HG03571 (cell line): ENCODE measurements at regions not wholly inside any gene's neighbourhood (a gene's known extent, or its start where the extent isn't known, plus 50 kb on each side); places are given as distances from the start of the nearest gene placed in this dataset.

Experiments used
- ATAC-seq: cut with Tn5 transposase; IDR thresholded peaks from one replicate; pipeline ENCODE4 v1.9.1; 2021; ENCODE audit not compliant: unreplicated experiment

DNA sequence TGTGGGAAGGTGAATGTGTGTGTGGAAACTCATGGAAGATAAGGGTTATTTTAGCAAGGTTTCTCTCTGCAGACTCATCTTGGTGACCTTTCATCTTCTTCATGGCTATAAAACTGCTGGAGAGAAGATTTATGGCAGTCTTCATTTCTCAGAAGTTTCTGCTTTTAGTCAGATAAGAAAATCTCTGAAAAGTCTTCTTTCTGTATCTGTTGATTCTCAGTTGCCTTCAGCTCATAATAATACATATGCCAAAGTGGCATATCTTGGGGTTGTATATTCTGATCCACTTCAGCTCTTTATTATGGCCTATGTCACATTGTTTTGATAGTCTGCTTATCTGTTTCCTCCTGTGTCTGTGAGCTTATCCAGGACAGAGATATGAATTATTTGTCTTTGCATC lies 143.3 kb upstream of the TMTC4 start:
- ATAC-seq, result no peak

DNA sequence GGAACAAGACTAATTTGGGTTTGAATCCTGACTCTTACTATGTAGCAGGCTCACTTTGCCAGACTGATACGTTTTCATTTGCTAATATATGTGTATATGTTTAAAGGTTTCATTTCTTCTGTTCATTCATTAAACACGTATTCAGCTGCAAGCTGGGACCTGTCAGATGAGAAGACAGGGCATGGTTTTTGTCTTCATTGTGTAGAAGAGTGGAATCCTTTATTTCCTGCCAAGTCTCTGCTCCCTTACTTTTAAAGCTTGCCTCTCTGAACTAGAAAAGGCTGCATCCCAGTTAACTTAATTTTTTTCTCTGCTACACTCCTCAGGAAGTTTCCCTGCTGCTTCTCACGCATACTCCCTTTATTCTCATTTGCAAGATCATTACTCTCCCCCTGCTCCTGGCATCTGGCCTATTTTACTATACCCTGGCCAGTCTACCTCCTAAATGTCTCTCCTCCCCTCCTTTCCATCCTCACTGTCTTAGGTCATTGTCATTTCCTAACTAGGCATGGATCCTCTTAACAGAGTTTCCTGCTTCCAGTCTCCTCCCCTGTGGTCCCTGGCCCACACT lies 141.0 kb upstream of the TMTC4 start:
- ATAC-seq, result no peak

DNA sequence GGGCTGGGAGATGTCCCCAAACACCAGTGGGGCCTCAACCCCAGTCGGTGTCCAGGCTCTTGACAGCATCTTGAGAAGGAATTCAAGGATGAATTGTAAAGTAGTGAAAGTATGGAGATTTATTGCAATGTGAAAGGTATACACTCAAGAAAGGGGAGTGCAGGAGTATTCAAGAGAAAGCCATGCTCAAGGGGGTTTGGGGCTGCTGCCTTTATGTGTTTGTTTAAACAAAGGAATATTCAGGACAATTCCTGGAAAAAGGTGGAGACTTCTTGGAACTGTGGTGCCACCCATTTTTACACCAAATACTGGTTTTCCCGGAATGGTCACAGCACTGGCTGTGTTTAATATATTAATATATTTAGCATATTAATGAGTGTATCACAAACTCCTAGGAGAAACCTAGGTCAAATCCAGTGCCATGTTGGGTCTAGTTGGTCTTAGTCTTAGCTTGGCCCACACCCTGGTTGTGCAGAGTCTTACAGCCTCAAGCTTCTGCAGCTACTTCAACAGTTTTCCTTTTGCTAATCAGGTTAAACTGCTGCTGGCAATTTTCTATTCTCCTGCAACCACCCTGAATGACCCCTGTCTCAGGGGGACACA lies 138.5 kb upstream of the TMTC4 start:
- ATAC-seq, result no peak

DNA sequence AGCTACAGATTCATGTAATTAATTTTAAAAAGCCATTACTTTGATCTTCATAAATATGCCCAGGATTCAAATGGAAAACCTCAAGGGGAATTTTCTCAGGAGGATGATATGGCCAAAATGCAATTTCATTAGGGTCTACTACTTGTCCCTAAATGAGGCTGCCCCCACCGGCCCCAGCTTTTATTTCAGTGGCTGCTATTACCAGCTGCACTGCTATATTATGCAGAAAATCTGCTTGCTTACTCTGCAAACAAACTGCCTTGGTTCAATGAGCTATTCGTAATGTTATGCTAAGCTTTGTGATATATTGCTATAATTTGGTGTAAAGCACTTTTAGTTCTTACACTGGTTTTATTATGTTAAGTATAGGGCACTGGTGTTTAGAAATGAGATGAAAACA lies 137.3 kb upstream of the TMTC4 start:
- ATAC-seq, result no peak

DNA sequence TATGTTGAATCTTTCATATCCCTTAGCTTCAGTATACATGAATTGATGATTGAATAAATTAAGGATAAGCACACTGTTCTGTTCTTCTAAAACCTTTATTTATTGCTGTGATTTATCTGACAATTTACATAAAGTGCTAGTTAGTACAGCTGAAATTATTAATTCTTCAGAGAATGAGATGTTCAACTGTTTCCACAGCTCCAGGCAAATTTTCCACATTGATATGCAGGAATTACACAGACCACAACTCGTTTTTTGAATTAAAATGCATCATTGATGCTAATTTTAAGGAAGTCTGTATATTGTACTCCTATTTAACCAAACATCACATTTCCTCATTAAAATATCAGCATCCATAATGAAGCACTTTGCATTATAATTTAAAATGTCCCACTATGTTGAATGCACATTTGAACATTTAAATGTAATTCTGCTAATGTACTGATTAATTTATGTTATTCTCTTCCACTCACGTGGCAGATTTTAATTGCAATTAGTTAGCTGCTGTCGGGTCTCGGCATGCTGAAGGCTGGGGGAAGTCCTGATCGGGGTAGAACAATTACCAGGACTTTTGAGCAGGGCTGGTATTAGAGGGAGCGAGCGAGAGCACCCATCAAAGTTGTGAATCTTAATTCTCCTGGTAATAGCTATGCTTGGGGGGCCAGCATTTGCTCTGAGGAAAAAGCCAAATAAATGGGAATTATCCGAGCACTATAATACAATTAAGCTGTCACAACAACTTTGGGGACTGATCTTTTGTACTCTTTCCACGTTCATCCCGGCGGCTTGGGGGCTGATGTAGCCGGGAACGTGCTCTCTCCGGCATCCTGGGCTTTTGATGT lies 136.7 kb upstream of the TMTC4 start:
- ATAC-seq, result no peak

DNA sequence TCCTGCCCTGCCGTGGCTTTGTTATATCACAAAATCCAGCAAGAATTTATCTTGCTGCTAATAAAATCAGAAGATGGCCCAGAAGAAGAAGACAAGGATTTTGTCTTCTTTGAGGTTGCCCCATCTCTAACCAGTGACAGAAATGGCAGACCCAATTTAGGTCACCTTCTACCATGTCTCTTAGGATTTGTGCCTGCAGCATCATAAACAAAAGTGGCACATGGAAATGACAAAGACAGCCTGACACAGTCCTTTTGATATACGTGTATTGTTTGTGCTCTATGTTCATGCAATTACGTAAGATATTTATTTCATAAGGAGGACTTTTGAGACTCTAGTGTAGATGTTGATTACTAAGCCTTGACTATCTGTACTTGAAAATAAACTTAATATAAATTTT lies 135.9 kb upstream of the TMTC4 start:
- ATAC-seq, result no peak

DNA sequence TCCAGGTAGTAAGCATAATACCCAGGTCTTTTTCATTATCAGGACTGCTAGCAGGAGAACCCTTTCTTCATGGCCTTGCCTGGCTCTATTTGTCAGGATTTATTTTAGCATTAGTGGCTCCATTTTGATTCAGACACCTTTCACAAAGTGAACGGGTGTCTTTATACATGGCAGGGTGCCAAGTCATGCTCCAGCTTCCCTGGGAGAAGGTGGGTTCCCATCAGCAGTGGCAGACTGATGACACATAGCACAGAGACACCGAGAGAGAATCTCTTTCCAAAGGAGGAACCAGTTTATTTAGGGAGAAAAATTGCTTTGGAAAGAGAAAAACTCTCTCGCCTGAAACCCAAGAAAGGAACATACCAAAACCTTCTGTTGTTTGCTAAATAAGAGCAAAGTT lies 135.3 kb upstream of the TMTC4 start:
- ATAC-seq, result no peak

DNA sequence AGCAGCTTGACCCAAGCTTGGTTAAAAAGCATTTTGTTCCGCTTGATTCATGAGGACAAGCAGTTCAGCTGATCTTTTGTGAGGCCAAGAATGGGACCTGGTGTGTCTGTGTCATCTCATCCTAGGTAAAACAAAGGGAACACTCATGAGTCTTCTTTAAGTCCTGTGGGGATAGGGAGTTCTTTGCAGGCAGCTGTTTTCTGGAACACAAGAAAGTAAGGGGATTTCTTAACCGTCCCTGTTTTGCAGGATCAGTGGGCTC lies 134.5 kb upstream of the TMTC4 start:
- ATAC-seq, result no peak

DNA sequence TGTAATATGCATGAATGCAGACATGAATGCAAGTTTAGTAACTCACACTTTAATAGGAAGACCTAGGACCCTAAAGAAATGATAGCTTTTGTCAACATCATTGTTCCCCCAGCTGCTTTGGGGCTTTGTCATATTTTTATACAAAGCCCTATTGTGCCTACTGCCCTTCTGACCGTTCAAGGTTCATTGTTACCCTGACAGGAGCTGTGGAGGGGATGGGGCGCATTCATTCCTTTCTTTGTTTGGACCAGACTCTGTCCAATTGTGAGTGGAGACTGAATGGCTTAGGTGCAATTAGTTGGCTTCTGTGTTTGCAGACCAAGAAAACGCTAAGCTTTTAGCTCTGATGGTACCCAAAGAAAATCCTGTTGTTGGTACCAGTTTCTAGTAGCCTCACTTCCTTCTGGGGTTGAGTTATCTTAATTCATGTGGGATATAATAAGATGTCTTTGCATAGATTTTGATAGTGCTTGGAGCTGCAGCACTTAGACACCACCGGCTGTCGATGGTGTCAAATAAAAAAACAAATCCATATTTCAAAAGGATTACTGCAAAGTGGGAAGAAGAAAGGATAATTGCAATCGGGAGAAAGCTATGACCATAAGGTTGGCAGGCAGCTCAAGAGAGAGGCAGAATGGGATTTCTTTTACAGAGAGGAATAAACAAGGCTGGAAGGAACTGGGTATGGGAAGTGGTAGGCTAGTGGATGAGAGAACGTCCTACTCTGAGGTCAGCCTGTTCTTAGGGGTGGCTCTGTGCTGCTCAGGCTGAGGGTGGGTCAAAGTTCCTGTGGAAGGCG lies 133.9 kb upstream of the TMTC4 start:
- ATAC-seq, result no peak

DNA sequence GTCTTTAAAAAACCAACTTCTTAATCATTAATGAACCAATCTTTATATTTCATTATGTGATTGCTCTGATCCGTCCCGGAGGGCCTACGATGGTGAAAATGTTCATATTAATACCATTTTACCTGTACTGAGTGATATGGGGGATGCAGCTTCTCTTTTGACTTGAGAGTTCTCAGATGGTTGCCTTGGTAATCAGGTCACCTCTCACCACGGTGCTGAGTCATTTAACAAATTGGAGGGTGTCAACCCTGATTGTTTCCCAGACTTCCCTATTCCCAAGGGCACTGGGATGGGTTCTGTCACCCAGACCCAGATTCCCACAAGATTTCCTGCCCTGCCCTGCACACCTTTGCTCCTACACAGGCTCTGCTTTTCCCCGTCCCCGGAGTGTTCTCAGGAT lies 128.5 kb upstream of the TMTC4 start:
- ATAC-seq, result no peak

DNA sequence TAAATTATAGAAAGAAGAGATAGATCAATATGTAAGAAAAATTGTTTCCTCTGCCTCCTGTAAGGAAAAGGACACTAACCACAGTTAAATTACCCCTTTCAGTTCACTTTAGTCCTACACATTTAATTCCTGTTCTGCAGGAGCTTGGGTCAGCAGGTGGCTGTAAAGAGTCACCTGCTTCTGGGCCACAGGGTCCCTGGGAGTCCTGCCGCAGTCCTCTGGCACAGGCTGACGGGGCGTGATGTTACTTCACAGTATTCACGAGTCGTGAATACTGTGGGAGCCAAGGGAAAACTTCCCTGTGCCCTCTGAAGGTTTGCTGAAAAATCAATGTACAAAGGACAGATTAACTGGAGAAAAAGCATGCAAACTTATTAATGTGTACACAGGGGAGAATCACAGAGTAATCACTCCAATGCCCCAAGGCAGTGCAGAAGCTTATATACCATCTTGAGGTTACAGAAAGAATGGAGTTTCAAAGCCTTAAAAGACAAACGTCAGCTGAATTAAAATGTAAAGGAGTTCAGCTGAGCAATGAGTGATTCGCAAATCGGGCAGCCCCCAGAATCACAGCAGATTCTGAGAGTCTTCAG lies 125.8 kb upstream of the TMTC4 start:
- ATAC-seq, result no peak

DNA sequence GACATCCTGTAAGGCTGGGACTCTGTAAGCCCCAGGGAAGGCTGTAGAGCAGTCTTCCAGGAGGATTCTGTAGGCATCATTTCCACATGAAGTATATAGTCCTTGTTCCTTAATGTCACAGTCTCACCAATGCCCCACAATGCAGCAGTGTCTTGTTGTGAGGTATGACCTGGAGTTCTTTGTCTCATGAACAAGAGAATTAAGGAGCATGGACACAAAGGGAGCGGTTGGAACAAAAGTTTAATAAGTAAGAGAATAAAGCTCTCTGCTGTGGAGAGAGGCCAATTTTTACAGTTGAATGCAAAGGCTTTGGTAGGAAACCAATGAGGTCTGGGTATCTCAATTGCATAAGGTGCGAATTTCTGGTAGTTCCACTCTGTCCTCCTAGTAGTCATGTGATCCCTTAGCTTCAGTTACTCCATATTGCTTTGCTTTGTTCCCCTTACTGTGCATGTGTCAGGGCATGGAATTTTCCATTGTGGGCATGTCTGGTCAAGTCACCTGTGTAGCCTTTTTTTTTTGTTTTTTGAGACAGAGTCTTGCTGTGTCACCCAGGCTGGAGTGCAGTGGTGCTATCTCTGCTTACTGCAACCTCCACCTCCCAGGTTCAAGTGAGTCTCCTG lies 124.3 kb upstream of the TMTC4 start:
- ATAC-seq, result no peak

DNA sequence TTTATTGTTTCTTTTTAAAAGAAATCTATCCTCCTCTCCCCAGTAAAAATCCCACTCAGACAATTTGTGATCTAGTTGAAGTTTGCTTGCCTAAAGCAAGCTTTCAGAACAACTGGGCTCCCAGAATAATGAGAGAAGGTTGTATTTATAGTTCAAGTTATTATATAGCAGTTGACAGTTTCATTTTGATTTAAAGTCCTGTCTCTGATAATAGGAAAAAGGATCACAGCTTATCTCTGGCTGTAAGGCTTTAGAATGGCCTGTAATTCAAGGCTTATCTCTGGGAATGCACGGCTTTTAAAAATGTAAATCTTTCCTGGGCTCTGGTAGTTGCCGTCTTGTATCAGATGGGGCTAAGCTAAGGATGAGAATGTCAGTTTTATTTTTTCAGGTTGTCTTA lies 123.3 kb upstream of the TMTC4 start:
- no peak for ATAC-seq

DNA sequence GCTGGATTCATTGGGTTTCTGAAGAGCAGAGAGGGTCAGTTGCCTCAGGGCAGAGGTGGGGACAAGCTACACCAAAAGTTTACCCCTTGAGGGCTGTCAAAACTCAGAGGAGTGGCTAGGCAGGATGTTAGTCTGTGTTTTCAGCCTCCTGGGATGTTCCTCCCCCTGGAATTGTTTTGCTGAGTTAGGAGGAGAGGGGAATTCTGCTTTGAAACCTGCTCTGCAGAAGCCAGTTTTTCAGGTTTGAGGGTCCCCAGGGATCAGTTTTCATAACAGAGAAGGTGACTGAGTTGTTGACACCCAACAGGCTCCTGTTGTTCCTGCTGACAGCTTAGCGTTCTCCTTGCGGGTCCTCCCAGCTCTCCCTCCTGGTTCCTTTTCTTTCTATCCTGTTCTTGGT lies 121.9 kb upstream of the TMTC4 start:
- no peak for ATAC-seq

DNA sequence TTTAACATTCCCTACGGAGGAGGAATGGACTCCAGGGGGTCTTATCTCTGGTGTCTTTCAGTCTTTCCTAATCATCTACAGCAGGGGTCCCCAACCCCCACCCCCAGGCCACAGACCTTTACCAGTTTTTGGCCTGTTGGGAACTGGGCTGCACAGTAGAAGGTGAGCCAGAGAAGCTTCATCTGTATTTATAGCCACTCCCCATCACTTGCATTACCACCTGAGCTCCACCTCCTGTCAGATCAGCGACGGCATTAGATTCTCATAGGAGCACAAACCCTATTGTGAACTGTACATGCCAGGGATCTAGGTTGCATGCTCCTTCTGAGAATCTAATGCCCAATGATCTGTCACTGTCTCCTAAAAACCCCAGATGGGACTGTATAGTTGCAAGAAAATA lies 120.0 kb upstream of the TMTC4 start:
- no peak for ATAC-seq

DNA sequence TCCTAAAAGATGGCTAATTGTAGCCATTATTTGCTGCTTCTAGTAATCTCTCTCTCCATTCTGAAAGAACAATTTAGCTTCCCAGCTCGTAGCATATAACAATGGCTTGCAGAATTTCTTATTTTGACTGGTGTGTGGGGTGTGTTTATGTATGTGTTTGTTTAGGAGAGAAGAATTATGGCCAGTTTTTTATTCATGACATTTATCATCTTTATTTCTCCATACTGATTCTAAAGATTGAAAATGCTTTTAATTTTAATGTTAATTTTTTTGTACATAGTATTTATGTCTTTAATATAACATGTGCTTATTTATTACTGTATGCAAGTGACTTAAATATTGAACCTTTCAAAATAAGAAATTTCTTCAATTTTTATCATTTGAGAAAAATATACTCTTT lies 115.8 kb upstream of the TMTC4 start:
- no peak for ATAC-seq

DNA sequence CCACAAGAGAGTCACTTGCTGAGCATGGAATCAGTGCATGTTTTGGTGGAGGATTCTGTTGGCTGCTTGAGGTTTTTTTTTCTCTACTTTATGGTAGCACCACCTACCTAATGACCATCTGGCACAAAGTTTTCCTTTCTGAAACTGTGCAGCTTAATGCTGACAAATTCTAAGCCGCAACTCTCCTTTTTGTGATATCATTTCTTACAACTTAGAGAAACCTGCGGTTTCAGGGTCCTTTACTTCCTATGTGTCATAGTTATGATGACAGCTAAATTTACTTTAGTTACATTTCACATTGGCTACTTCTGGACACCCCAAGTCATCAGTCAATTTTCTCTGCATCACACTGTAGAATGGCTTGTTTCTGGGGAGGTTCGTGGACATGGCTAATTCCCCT lies 115.4 kb upstream of the TMTC4 start:
- peak; percentile 75 for ATAC-seq

DNA sequence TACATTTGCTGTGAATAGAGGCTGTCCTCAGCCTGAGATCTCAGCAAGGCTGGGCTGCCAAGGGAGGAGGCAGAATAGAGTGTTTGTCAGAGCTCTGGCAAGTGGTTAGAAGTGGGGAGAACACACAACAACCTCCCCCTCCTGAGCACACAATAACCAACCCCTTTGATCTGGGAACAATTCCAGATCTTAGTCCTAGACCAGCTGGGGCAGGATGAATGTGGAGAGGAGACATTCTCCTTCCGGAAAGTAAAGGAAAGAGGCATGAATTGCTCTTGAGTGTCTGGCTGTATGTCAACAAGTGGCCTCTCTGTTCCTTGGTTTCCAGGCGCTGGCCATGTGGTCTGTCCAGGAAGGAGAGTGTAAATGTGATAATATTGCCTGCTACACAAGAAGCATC lies 114.9 kb upstream of the TMTC4 start:
- ATAC-seq, result no peak

DNA sequence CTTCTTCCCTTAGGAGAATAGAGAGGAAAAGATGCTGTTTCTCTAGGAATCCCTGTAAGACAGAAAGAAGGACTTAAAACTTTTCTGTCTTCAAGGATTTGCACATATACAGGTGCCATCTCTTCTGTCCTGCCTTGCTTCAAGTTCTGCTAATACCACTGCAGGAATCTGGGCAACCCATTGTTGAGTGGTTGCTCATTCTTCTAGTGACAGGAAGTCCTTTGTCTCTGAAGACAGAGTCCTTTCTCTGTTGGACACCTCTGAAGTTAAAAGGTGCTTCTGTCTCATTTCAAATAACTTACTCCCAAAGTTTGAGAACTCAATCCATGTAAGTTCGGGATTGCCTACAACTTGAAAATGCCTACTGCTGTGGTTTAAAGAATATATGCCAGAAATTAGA lies 114.4 kb upstream of the TMTC4 start:
- ATAC-seq, result no peak

DNA sequence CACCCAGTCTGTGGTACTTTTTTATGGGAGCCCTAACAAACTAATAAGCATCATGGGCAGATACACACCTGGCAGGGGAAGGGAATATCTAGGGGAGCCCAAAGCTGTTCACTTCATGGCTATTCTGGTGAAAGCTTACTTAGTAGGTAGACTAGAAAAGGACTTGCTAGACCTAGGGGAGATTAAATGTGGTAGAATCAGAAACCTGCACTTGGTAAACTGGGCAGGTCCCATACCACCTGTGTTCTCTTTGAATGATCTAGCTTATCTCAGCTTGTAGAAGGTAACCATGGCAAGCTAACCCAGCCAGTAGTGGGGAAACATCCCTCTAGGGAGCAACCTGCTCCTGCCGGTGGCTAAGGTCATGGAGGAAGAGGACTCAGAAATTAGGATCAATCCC lies 113.9 kb upstream of the TMTC4 start:
- ATAC-seq, result no peak

DNA sequence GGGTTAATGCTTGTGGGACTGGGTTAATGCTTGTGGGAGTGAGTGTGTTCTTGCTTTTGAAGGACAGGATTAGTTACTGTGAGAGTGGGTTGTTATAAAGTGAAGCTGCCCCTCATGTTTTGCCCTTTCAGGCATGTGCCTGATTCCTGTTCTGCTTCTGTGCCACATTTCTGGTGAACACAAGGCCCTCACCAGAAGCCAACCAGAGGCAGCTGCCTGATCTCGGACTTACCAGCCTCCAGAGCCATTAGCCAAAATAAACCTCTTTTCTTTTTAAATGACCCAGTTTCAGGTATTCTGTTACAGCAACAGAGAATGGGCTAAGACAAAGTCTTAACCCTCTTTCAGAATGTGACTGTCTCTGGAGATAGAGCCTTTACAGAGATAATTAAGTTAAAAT lies 113.3 kb upstream of the TMTC4 start:
- no peak for ATAC-seq
